GM13976 (cell line): ENCODE measurements at regions not wholly inside any gene's neighbourhood (a gene's known extent, or its start where the extent isn't known, plus 50 kb on each side); places are given as distances from the start of the nearest gene placed in this dataset.

Experiments used
- DNase-seq: peaks from one replicate; pipeline ENCODE4 v3.0.0; 2012; ENCODE audit warnings: low spot score
- in situ Hi-C: fragments of 300-500 bp; cut with MboI; formaldehyde crosslinking; loops from one replicate; pipeline ENCODE4 v1.12.0; 2022; ENCODE audit warnings: low sequenced_read_pairs, mixed read lengths, inconsistent platforms; ENCODE audit not compliant: unreplicated experiment
- TF ChIP-seq, protein P1 (sequence below): IDR thresholded peaks from 2 replicates; pipeline ENCODE4 v1.5.1; 2012; ENCODE audit warnings: borderline replicate concordance, mild to moderate bottlenecking; ENCODE audit not compliant: insufficient read depth; ENCODE audit errors: extremely low read depth, missing control alignments, control extremely low read depth

DNA sequence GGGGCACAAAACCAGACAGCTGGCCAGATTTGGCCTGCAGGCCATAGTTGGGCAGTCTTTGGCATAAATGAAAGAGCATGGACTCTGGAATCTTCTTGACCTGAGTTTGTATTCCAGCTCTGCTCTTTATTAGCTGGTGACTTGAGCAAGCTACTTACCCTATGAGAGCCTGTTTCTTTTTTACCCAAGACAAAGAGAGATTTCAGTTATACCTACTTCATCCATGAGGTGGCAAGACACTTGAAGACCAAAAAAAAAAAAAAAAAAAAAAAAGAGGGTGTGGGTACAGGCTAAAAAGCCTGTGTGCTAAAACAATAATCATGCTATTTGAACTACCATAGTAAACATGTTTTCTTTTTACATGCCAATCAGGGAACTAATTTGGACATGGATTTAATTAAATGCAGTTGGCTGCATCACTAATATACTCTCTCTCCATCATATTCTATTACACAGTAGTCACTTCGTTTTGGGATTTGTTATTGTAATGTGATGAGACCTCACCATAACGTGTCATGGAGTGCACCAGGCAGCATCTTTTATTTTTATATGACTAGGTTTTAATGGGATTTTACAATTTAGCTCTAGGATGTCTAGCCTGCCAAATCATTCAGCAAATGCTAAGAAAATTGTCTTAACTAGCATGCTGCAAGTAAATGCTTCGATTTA, 109.2 kb upstream of the FHIT start:
- in situ Hi-C loops = no loop called here
- TF ChIP-seq, protein P1, sequence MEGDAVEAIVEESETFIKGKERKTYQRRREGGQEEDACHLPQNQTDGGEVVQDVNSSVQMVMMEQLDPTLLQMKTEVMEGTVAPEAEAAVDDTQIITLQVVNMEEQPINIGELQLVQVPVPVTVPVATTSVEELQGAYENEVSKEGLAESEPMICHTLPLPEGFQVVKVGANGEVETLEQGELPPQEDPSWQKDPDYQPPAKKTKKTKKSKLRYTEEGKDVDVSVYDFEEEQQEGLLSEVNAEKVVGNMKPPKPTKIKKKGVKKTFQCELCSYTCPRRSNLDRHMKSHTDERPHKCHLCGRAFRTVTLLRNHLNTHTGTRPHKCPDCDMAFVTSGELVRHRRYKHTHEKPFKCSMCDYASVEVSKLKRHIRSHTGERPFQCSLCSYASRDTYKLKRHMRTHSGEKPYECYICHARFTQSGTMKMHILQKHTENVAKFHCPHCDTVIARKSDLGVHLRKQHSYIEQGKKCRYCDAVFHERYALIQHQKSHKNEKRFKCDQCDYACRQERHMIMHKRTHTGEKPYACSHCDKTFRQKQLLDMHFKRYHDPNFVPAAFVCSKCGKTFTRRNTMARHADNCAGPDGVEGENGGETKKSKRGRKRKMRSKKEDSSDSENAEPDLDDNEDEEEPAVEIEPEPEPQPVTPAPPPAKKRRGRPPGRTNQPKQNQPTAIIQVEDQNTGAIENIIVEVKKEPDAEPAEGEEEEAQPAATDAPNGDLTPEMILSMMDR = no peak
- DNase-seq = no peak

DNA sequence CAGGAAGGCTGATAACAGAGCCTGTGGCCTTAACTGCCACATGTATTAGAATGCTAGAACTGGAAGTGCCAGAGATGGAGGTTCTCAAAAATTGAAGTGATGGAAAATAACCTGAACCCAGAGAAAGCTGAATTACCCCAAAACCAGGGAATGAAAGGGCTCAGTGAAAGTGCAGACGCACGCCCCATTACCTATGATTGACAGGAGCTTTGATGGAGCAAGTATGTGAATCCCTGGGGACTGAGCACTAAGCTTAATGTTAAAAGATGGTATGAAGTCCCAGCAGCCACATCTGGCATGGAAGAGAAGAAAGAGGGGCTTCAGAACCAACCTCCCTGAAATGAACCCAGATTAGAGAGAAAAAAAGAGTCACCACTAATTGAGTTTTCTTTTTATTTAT, 118.4 kb upstream of the FHIT start:
- in situ Hi-C loops = no loop called here

DNA sequence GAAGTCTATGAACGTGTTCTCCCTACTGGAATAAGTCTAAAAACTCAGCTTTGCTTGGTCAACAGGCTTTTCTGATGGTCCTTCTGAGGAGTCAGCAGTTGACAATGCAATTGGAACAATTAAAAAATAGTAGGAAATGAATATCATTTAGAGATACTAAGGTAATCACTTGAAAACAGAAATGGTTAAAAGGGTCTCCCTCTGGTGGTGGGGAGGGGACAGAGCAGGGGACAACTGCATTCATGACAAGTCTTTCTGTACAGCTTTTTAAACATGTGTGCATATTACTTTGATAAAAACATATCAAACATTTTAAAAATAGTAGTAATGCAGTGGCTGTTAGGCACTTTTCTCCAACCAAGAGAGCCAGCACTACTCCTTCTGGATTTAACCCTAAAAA, 119.9 kb upstream of the FHIT start:
- TF ChIP-seq, protein P1 = peak; percentile 68
- in situ Hi-C loops = no loop called here
- DNase-seq = peak; percentile 26

More for the DNA sequence above, 118.4 kb upstream of the FHIT start:
- no peak for DNase-seq
- TF ChIP-seq, protein P1 = no peak

DNA sequence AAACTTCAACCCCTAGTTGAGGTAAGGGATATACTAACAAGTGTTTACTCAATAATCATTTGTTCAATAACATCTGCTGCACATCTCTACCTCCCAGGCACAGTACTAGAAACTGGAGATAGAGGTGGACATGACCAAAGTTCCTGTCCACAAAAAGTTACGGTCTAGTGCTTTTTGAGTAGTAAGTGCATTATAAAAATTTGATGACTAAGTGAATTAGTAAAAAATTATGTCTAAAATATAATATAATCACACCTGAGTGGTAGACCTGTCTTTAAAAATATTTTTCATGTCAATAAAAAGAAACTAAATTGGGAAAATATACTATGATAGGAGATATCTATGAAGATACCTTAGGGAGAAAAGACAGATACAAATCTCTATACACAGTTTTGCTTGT, 121.5 kb upstream of the FHIT start:
- DNase-seq = no peak
- in situ Hi-C loops = no loop called here
- TF ChIP-seq, protein P1 = no peak

DNA sequence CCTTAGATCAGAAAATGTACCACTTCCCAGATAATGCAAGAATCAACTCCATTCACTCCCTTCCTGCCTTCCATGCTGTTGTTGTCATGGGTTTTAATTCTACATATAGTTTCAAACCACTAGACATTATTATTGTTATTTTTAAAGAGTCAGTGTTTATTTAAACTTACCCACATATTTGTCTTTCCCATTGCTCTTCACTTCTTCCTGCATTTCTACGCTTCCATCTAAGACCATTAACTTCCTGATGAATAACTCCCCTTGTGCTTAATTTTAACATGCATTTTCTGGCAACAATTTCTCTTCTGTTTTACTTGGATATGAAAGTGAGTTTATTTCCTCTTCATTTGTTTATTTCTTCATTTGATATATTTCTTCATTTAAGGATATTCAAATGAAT, 127.1 kb upstream of the FHIT start:
- TF ChIP-seq, protein P1 = no peak
- no peak for DNase-seq
- in situ Hi-C loops = loop anchor here (25.0 kb wide), 1 partner anchor 1791 kb away; no protein-coding TSS in a partner anchor

DNA sequence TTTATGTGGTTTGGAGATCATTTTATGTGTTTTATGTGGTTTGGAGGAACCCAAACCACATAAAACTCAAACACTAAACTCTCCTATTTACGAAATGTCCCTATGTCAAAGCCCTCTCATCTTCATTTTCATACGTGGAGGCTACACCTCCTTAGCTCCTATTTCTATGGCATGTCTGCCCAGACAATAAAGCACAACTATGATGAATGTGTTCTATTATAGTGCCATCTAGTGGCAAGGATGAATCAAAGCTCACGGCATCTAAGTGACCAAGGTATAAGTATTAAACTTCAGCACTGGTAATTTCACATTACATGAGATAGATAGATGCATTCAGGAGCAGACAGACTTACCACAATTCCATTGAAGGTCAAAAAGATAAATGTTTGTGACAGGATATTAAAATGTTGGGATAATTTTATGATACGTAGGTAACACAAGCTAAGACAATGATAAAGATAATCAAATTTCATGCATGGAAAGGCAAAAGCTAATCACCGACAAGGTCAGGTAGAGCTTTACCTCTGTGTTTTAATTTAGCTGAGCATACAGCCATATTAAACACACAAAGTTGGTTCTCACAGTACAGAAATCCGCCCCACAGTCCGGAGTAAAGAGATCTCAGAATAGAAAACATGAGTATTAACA, 130.6 kb upstream of the FHIT start:
- TF ChIP-seq, protein P1 = peak; percentile 39
- DNase-seq = peak; percentile 65
- in situ Hi-C loops = loop anchor here (25.0 kb wide), 1 partner anchor 1795 kb away; no protein-coding TSS in a partner anchor
